Prostate gland (tissue), 2 donors: ENCODE measurements at regions not wholly inside any gene's neighbourhood (a gene's known extent, or its start where the extent isn't known, plus 50 kb on each side); places are given as distances from the start of the nearest gene placed in this dataset.
"Not testable (repeated sequence)": the region's sequence is repeated elsewhere in the genome, so short reads cannot be mapped to it uniquely, and the experiment has no call there.

Experiments
- DNase-seq: peaks from one replicate; pipeline ENCODE4 v3.0.0-alpha.2; 2019; ENCODE audit warnings: low spot score
- H3K27ac ChIP-seq, 2 donors: fragments of 200-600 bp; sonication (generic); 2 replicates each; pipeline ENCODE4 v1.5.1; 2017 to 2019
- H3K27me3 ChIP-seq: fragments of 200-600 bp; sonication (generic); replicated peaks from 2 replicates; pipeline ENCODE4 v1.5.1; 2019; ENCODE audit not compliant: insufficient read depth
- H3K36me3 ChIP-seq, 2 donors: fragments of 200-600 bp; sonication (generic); 1 replicate in 1 of 2; 2 replicates in 1 of 2; pipeline versions ENCODE4 v1.5.1 to v1.8.1; 2017 to 2019
- H3K4me1 ChIP-seq: fragments of 200-600 bp; sonication (generic); replicated peaks from 2 replicates; pipeline ENCODE4 v1.5.1; 2019
- H3K4me3 ChIP-seq, 2 donors: fragments of 200-600 bp; sonication (generic); 2 replicates each; pipeline ENCODE4 v1.5.1; 2017 to 2019
- H3K9me3 ChIP-seq: fragments of 200-600 bp; sonication (generic); 2 replicates; pipeline ENCODE4 v1.5.1; 2017
- CTCF ChIP-seq, 4 experiments: fragments of 200-600 bp in 2 of 4; fragments of 450-650 bp in 2 of 4; sonication (generic) in 2 of 4; IDR thresholded peaks; 1 replicate in 3 of 4; 2 replicates in 1 of 4; pipeline ENCODE4 v1.5.1; 2016 to 2019; ENCODE audit warnings: antibody characterized with exemption in 4 of 4, mild to moderate bottlenecking in 2 of 4, moderate library complexity in 2 of 4
- POLR2A ChIP-seq: fragments of 450-650 bp; IDR thresholded peaks from one replicate; pipeline ENCODE4 v1.6.1; 2016; ENCODE audit warnings: antibody characterized with exemption, mild to moderate bottlenecking
- POLR2AphosphoS5 ChIP-seq: sonication (generic); formaldehyde crosslinking; IDR thresholded peaks from one replicate; pipeline ENCODE4 v1.6.1; 2017; ENCODE audit warnings: antibody characterized with exemption
- WGBS: methylation state at CpG from one replicate; pipeline ENCODE4 v1.1.5; 2018; 5-methylcytosine and 5-hydroxymethylcytosine counted together
- intact Hi-C: fragments of 100-400 bp; cut with DNase I; formaldehyde crosslinking; loops from one replicate; pipeline ENCODE4 v1.14.2; 2022

DNA sequence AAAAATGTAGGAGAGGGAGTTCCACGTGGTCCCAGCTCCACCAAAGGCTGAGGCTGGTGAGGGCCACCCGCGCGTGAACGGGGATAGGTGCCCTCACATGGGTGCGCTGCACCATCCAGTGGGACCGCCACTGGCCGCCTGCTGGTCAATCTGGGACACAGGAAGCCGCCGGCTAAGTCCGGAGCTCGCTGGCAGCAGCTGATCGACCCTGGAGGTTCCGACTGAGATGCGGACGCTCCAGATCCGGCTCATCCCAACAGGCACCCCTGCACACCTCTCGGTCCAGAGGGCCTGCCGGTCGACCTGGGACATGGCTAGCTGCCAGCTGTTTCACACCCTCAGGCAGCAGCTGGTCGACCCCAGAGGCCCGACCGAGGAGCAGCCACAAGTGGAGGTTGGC, 116.5 kb upstream of the ANKRD30BL start:
- H3K9me3 ChIP-seq, result no peaks in the 10 kb centered on the region
- H3K27ac ChIP-seq, result no peak overlapping the region
- H3K4me1 ChIP-seq, result no peaks in the 10 kb centered on the region
- intact Hi-C loops, result no loop called here
- no peak for DNase-seq
- no peaks in the 10 kb centered on the region for H3K36me3 ChIP-seq
- no peaks in the 10 kb centered on the region for H3K27me3 ChIP-seq
- TF ChIP-seq POLR2A, result no peak
- TF ChIP-seq CTCF (IDR thresholded peaks at IDR 0.05), result no peak
- no peak for TF ChIP-seq POLR2AphosphoS5
- H3K4me3 ChIP-seq, result no peak overlapping the region
- WGBS, result 88% methylated on average over 23 of the region's 23 CpGs

DNA sequence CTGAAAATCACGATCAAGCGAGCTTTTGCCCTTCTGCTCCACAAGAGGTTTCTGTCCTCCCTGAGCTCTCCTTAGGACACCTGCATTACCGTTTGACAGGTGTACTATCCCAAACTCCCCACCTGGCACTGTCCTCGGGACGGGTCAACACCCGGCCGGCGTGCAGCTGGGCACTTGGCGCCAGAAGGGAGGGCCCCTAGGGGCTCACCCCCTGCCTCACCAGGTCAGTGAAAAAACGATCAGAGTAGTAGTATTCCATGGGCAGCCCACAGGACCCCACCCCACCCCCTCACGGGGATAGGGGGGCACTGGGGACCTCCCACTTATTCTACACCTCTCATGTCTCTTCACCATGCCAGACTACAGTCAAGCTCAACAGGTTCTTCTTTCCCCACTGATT, 117.6 kb upstream of the ANKRD30BL start:
- intact Hi-C loops, result no loop called here
- TF ChIP-seq CTCF (IDR thresholded peaks at IDR 0.05), result no peak
- DNase-seq, result no peak
- H3K4me3 ChIP-seq, result no peak overlapping the region
- H3K4me1 ChIP-seq, result no peaks in the 10 kb centered on the region
- no peaks in the 10 kb centered on the region for H3K9me3 ChIP-seq
- no peaks in the 10 kb centered on the region for H3K36me3 ChIP-seq
- H3K27me3 ChIP-seq, result no peaks in the 10 kb centered on the region
- H3K27ac ChIP-seq, result no peak overlapping the region
- WGBS, result 89% methylated on average over 11 of the region's 11 CpGs

DNA sequence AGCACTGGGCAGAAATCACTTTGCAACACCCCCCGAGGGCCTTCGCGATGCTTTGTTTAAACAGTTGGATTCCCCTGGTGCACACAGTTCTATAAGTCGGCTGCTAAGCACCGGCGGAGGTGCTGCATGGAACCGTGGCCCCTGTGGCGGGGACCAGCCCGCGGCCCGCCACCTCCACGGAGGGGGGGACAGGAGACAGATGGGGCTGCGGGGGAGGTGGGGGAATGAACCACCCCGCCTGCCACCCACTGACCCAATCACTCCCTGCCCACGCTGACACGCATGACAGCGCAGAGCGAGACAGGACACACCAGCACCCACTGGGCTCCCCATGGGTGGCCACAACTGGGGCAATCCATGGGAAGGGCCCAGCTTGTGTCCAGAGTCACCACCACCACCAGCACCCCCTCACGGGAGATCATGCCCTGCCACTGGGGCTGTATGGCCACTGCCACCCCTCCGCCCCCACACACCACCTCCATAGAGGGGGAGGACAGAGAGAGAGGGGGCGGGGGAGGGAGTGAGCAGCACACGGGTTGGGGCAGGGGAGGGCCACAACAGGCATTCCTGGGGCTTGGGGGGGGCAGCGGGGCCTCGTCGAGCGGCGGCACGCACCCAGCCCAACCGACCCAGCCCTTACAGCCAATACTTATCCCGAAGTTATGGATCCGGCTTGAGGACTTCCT, 118.3 kb upstream of the ANKRD30BL start:
- TF ChIP-seq POLR2AphosphoS5, result no peak
- no peak for TF ChIP-seq CTCF (IDR thresholded peaks at IDR 0.05)
- no peak for TF ChIP-seq POLR2A
- intact Hi-C loops, result no loop called here
- Histone ChIP-seq H3K27ac (no peak overlapping the region), H3K27me3 (no peaks in the 10 kb centered on the region), H3K4me3 (no peak overlapping the region), H3K9me3 (no peaks in the 10 kb centered on the region), H3K4me1 (no peaks in the 10 kb centered on the region), H3K36me3 (no peaks in the 10 kb centered on the region)
- WGBS, result 92% methylated on average over 31 of the region's 31 CpGs
- no peak for DNase-seq

DNA sequence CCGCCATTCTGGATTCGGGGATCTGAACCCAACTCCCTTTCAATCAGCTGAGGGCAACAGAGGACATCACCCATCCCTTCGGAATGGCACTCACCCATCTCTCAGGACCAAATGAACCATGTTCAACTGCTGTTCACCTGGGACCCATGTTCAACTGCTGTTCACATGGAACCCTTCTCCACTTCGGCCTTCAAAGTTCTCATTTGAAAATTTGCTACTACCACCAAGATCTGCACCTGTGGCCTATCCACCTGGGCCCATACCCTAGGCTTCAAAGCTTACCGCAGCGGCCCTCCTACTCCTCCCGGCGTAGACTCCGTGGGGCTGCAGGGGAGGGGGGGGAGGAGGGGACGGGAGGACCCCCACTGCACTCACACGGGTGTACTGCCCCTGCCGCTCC, 119.2 kb upstream of the ANKRD30BL start:
- Histone ChIP-seq H3K27ac (no peak overlapping the region), H3K27me3 (no peaks in the 10 kb centered on the region), H3K9me3 (no peaks in the 10 kb centered on the region), H3K4me1 (no peaks in the 10 kb centered on the region), H3K36me3 (no peaks in the 10 kb centered on the region), H3K4me3 (no peak overlapping the region)
- no peak for DNase-seq
- TF ChIP-seq CTCF (IDR thresholded peaks at IDR 0.05) (no peak), POLR2A (no peak), POLR2AphosphoS5 (no peak)
- WGBS, result 97% methylated on average over 12 of the region's 12 CpGs
- intact Hi-C loops, result no loop called here

GRCh38 chr2:132282104-132282503, 120.4 kb upstream of the ANKRD30BL start:
- H3K27ac ChIP-seq, DNase-seq: not testable (repeated sequence)
- WGBS, result 91% methylated on average over 6 of the region's 6 CpGs

More at GRCh38 chr2:132282104-132282503, 120.4 kb upstream of the ANKRD30BL start:
- H3K9me3 ChIP-seq, H3K27me3 ChIP-seq, H3K36me3 ChIP-seq, intact Hi-C loops, H3K4me3 ChIP-seq, H3K4me1 ChIP-seq: not testable (repeated sequence)
